Left lung (tissue), 4 donors: ENCODE measurements at regions not wholly inside any gene's neighbourhood (a gene's known extent, or its start where the extent isn't known, plus 50 kb on each side); places are given as distances from the start of the nearest gene placed in this dataset.

Experiments
- ATAC-seq: fragments of 200-7000 bp; cut with Tn5 transposase; one replicate; pipeline ENCODE4 v1.9.1; 2020; ENCODE audit warnings: moderate library complexity
- DNase-seq, 4 donors: peaks; one replicate each; pipeline ENCODE4 v3.0.0-alpha.2; 2013 to 2020
- H3K27ac ChIP-seq, 2 donors: fragments of 200-600 bp; sonication (generic) in 1 of 2; one replicate each; pipeline versions ENCODE4 v1.5.0 to v1.8.0; 2020 to 2021
- H3K27me3 ChIP-seq, 2 donors: fragments of 200-600 bp; sonication (generic) in 1 of 2; one replicate each; pipeline versions ENCODE4 v1.5.0 to v1.8.0; 2020 to 2021
- H3K36me3 ChIP-seq, 2 donors: fragments of 200-600 bp; sonication (generic) in 1 of 2; one replicate each; pipeline versions ENCODE4 v1.5.0 to v1.8.0; 2020 to 2021
- H3K4me1 ChIP-seq, 2 donors: fragments of 200-600 bp; one replicate each; pipeline ENCODE4 v1.8.0; 2021
- H3K4me3 ChIP-seq, 2 donors: fragments of 200-600 bp; sonication (generic) in 1 of 2; one replicate each; pipeline versions ENCODE4 v1.5.0 to v1.8.0; 2020 to 2021; ENCODE audit warnings: mild to moderate bottlenecking in 1 of 2
- H3K9me3 ChIP-seq, 2 donors: fragments of 200-600 bp; sonication (generic) in 1 of 2; one replicate each; pipeline versions ENCODE4 v1.5.0 to v1.8.0; 2020 to 2021
- intact Hi-C, 2 donors: fragments of 100-400 bp; cut with DNase I; formaldehyde crosslinking; loops; one replicate each; pipeline versions ENCODE4 v1.11.2 to v1.14.2; 2022
- TF ChIP-seq, protein P1 (sequence below), 2 donors: fragments of 200-600 bp; sonication (generic) in 1 of 2; IDR thresholded peaks; one replicate each; pipeline versions ENCODE4 v1.5.0 to v1.8.0; 2021; ENCODE audit warnings: antibody characterized with exemption in 2 of 2
- donor health status: DM: no; HTN: yes; CAD: no.
- donor health status: DM: no; HTN: no; CAD: no.

DNA sequence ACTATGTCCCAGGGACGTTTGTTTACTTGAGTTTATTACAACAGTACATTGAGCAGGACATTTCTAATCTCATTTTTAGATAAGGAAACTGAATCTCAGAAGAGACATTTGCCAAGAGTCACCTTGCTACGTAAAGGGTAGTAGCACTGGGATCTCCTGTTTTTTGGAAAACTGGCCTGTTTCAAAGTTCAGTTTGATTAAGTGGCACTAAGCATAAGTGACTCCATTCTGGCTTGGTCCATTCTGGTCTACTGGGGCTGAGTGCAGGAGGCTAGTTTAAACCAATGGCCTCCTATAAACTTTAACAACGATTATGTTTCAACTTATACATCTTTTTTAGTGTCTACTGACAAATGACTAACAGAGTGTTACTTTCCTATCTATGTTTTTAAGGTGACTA lies 382.5 kb downstream of the ANKRD50 start:
- TF ChIP-seq, protein P1, sequence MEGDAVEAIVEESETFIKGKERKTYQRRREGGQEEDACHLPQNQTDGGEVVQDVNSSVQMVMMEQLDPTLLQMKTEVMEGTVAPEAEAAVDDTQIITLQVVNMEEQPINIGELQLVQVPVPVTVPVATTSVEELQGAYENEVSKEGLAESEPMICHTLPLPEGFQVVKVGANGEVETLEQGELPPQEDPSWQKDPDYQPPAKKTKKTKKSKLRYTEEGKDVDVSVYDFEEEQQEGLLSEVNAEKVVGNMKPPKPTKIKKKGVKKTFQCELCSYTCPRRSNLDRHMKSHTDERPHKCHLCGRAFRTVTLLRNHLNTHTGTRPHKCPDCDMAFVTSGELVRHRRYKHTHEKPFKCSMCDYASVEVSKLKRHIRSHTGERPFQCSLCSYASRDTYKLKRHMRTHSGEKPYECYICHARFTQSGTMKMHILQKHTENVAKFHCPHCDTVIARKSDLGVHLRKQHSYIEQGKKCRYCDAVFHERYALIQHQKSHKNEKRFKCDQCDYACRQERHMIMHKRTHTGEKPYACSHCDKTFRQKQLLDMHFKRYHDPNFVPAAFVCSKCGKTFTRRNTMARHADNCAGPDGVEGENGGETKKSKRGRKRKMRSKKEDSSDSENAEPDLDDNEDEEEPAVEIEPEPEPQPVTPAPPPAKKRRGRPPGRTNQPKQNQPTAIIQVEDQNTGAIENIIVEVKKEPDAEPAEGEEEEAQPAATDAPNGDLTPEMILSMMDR (IDR thresholded peaks at IDR 0.05): no peak
- intact Hi-C loops: no loop called here
- no peak overlapping the region for H3K27ac ChIP-seq
- DNase-seq: no peak
- no peaks in the 10 kb centered on the region for H3K36me3 ChIP-seq
- H3K9me3 ChIP-seq: no peaks in the 10 kb centered on the region
- H3K27me3 ChIP-seq: no peaks in the 10 kb centered on the region
- ATAC-seq: no peak
- no peak overlapping the region for H3K4me3 ChIP-seq
- H3K4me1 ChIP-seq: peaks cover 0 to 10% of the 10 kb centered on the region in 2 donors

DNA sequence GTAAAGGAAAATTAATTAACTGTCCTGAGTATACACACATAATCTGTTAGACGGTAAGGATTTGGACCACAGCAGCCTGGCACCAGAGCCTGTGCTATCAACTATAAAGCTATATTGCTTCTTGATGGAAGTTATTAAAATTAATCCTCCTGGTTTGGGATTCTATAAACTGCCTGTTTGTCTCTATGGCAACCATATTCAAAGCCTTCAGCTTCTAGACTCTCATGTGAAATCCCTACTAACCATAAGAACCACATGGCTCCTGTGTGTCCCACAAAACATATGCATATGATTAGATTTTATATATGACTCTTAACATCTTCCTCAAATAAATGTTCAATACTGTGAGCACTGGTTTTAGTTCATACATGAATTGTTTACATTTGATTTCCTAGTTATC lies 380.8 kb downstream of the ANKRD50 start:
- intact Hi-C loops: no loop called here
- Histone ChIP-seq H3K4me1 (peaks cover 0 to 11% of the 10 kb centered on the region in 2 donors), H3K27me3 (no peaks in the 10 kb centered on the region), H3K27ac (no peak overlapping the region), H3K36me3 (no peaks in the 10 kb centered on the region), H3K4me3 (no peak overlapping the region), H3K9me3 (no peaks in the 10 kb centered on the region)
- DNase-seq (no peak), ATAC-seq (no peak)
- TF ChIP-seq, protein P1 (IDR thresholded peaks at IDR 0.05): no peak

DNA sequence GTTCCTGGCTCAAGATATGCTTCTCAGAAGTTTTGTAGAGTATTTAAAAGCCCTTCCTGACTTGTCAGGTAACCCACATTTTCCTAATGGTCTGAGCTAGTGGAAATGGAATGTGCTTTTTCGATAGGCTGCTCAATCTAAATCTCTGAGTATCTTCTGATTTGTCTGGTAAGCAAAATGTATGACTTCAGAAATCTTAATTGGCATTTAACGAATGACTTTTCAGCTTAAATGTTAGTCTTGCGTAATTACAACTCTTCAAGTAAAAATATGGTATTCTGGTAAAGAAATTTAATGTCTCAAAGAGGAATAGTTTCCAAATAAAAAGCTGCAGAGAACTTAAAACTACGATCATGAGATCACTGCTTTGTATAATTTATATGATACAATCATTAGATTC lies 379.1 kb downstream of the ANKRD50 start:
- Histone ChIP-seq H3K4me1 (peaks cover 0 to 11% of the 10 kb centered on the region in 2 donors), H3K9me3 (no peaks in the 10 kb centered on the region), H3K27ac (no peak overlapping the region), H3K36me3 (no peaks in the 10 kb centered on the region), H3K4me3 (no peak overlapping the region), H3K27me3 (no peaks in the 10 kb centered on the region)
- intact Hi-C loops: no loop called here
- no peak for DNase-seq
- TF ChIP-seq, protein P1 (IDR thresholded peaks at IDR 0.05): no peak
- ATAC-seq: no peak

DNA sequence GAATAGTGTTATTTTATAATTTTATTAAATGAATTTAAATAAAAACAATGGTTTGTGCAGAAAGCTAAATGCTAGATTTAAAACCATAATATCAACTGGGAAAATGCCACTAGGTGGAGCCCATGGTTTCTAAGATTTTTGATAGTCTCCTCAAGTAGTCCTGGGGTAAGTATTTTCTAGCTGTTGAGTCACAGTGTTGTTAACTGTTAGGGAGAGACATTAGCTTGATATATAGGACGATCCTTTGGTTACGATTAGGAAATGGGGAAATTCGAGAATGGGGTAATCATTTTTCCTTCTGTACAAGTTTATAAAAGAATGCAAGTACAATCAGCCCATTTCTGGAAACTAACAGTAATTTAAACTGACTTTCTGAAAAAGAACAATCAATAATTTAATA lies 378.4 kb downstream of the ANKRD50 start:
- Histone ChIP-seq H3K36me3 (no peaks in the 10 kb centered on the region), H3K27ac (no peak overlapping the region), H3K4me1 (peaks cover 0 to 11% of the 10 kb centered on the region in 2 donors), H3K27me3 (no peaks in the 10 kb centered on the region), H3K9me3 (no peaks in the 10 kb centered on the region), H3K4me3 (no peak overlapping the region)
- intact Hi-C loops: no loop called here
- TF ChIP-seq, protein P1 (IDR thresholded peaks at IDR 0.05): peak; percentile 32 to 50
- peak; percentile 98 for ATAC-seq
- DNase-seq: peak in 2 of 4 donors; percentile 51 to 71

DNA sequence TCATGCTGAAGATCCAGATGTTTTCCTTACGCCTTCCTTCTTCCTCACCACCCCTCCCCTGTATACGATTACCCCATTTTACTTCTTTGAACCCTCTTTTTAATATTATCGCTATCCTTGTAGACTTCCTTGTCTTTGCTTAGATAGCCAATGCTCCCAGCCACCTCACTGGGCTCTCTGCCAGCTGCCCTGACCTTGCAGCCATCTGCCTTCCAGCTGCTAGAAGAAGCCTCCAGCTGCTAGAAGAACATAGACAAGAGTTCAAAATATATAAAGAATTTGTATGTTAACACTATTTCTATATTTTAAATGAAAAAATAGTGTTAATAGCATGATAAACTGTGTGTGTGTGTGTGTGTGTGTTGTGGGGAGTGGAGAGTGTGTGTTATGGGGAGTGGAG lies 374.7 kb downstream of the ANKRD50 start:
- no peaks in the 10 kb centered on the region for H3K36me3 ChIP-seq
- DNase-seq: peak in 1 of 4 donors; percentile 45
- no peaks in the 10 kb centered on the region for H3K9me3 ChIP-seq
- no peaks in the 10 kb centered on the region for H3K27me3 ChIP-seq
- no peak overlapping the region for H3K27ac ChIP-seq
- TF ChIP-seq, protein P1 (IDR thresholded peaks at IDR 0.05): no peak
- no peak for ATAC-seq
- H3K4me1 ChIP-seq: peaks cover 0 to 11% of the 10 kb centered on the region in 2 donors
- no peak overlapping the region for H3K4me3 ChIP-seq
- intact Hi-C loops: no loop called here
